H9 (cell line): ENCODE measurements at regions not wholly inside any gene's neighbourhood (a gene's known extent, or its start where the extent isn't known, plus 50 kb on each side); places are given as distances from the start of the nearest gene placed in this dataset.
A peak's percentile ranks its signal among the peaks of the same experiment; 100 is the strongest.
"Not testable (repeated sequence)": the region's sequence is repeated elsewhere in the genome, so short reads cannot be mapped to it uniquely, and the experiment has no call there.

Experiments used
- DNase-seq: peaks from one replicate; pipeline ENCODE4 v3.0.0-alpha.2; 2017
- H2AFZ ChIP-seq: one replicate; pipeline ENCODE4 v1.6.1; 2013; ENCODE audit warnings: mild to moderate bottlenecking, low read length, control low read depth, moderate library complexity
- H2AK5ac ChIP-seq: 2 replicates; pipeline ENCODE4 v1.6.1; 2013; ENCODE audit warnings: low read length, control low read depth, mixed read lengths; ENCODE audit not compliant: insufficient read length
- H2BK120ac ChIP-seq: one replicate; pipeline ENCODE4 v1.6.1; 2013; ENCODE audit warnings: low read depth, mild to moderate bottlenecking, low read length, control low read depth, inconsistent platforms; ENCODE audit not compliant: poor library complexity, severe bottlenecking
- H2BK12ac ChIP-seq: 2 replicates; pipeline ENCODE4 v1.6.1; 2013; ENCODE audit warnings: low read length, control low read depth, mixed read lengths, low read depth; ENCODE audit not compliant: insufficient read length
- H2BK15ac ChIP-seq: 2 replicates; pipeline ENCODE4 v1.6.1; 2013; ENCODE audit warnings: low read depth, low read length, control low read depth
- H2BK20ac ChIP-seq: one replicate; pipeline ENCODE4 v1.6.1; 2013; ENCODE audit warnings: low read depth, mild to moderate bottlenecking, low read length, control low read depth, inconsistent platforms; ENCODE audit not compliant: poor library complexity, severe bottlenecking
- H2BK5ac ChIP-seq: 2 replicates; pipeline ENCODE4 v1.6.1; 2013; ENCODE audit warnings: low read length, control low read depth, mixed read lengths; ENCODE audit not compliant: insufficient read length
- H3K14ac ChIP-seq: 2 replicates; pipeline ENCODE4 v1.6.1; 2013; ENCODE audit warnings: low read length, control low read depth; ENCODE audit not compliant: insufficient read depth
- H3K18ac ChIP-seq: 2 replicates; pipeline ENCODE4 v1.6.1; 2013; ENCODE audit warnings: low read depth, mild to moderate bottlenecking, mixed read lengths, low read length, control low read depth; ENCODE audit not compliant: insufficient read length
- H3K23ac ChIP-seq: 2 replicates; pipeline ENCODE4 v1.6.1; 2013; ENCODE audit warnings: low read length, control low read depth, mixed read lengths, low read depth; ENCODE audit not compliant: insufficient read length
- H3K23me2 ChIP-seq: 2 replicates; pipeline ENCODE4 v1.6.1; 2013; ENCODE audit warnings: low read depth, mild to moderate bottlenecking, mixed read lengths, low read length, control low read depth; ENCODE audit not compliant: insufficient read length, poor library complexity, severe bottlenecking
- H3K27ac ChIP-seq: 2 replicates; pipeline ENCODE4 v1.5.1; 2013; ENCODE audit warnings: low read length, control low read depth, mixed read lengths, low read depth; ENCODE audit not compliant: insufficient read length
- H3K27me3 ChIP-seq: 2 replicates; pipeline ENCODE4 v1.6.1; 2013; ENCODE audit warnings: low read length, control low read depth, inconsistent platforms; ENCODE audit not compliant: insufficient read depth
- H3K4ac ChIP-seq: 2 replicates; pipeline ENCODE4 v1.6.1; 2013; ENCODE audit warnings: low read depth, mild to moderate bottlenecking, control low read depth, inconsistent platforms, low read length, moderate library complexity
- H3K4me1 ChIP-seq: 2 replicates; pipeline ENCODE4 v1.6.1; 2013; ENCODE audit warnings: low read length, control low read depth, inconsistent platforms; ENCODE audit not compliant: insufficient read depth
- H3K4me2 ChIP-seq: 2 replicates; pipeline ENCODE4 v1.6.1; 2013; ENCODE audit warnings: low read length, control low read depth, mixed read lengths; ENCODE audit not compliant: insufficient read length, insufficient read depth
- H3K56ac ChIP-seq: 2 replicates; pipeline ENCODE4 v1.6.1; 2013; ENCODE audit warnings: low read depth, mild to moderate bottlenecking, mixed read lengths, low read length, control low read depth; ENCODE audit not compliant: insufficient read length
- H3K79me1 ChIP-seq: 2 replicates; pipeline ENCODE4 v1.6.1; 2013; ENCODE audit warnings: low read depth, mild to moderate bottlenecking, moderate library complexity, low read length, control low read depth, inconsistent platforms; ENCODE audit not compliant: insufficient read depth, poor library complexity, severe bottlenecking
- H3K79me2 ChIP-seq: 2 replicates; pipeline ENCODE4 v1.6.1; 2013; ENCODE audit warnings: low read length, control low read depth, inconsistent platforms; ENCODE audit not compliant: insufficient read depth
- H3K9ac ChIP-seq: 2 replicates; pipeline ENCODE4 v1.6.1; 2013; ENCODE audit warnings: low read length, control low read depth, mixed read lengths; ENCODE audit not compliant: insufficient read length; ENCODE audit errors: extremely low read depth
- H3K9me3 ChIP-seq: one replicate; pipeline ENCODE4 v1.6.1; 2013; ENCODE audit warnings: low read depth, low read length, inconsistent platforms; ENCODE audit not compliant: control insufficient read depth
- H3T11ph ChIP-seq: one replicate; pipeline ENCODE4 v1.6.1; 2013; ENCODE audit warnings: mild to moderate bottlenecking, low read length, control low read depth, inconsistent platforms
- H4K20me1 ChIP-seq: one replicate; pipeline ENCODE4 v1.6.1; 2013; ENCODE audit not compliant: control insufficient read depth, insufficient read length, insufficient read depth
- H4K5ac ChIP-seq: 2 replicates; pipeline ENCODE4 v1.6.1; 2013; ENCODE audit warnings: low read depth, mild to moderate bottlenecking, mixed read lengths, low read length, control low read depth; ENCODE audit not compliant: insufficient read length
- H4K8ac ChIP-seq: replicated peaks from 2 replicates; pipeline ENCODE4 v1.6.1; 2013; ENCODE audit warnings: low read length, control low read depth, mixed read lengths, low read depth; ENCODE audit not compliant: insufficient read length
- H4K91ac ChIP-seq: 2 replicates; pipeline ENCODE4 v1.6.1; 2013; ENCODE audit warnings: low read depth, mild to moderate bottlenecking, moderate library complexity, mixed read lengths, low read length, control low read depth; ENCODE audit not compliant: insufficient read length
- H3K27ac Mint-ChIP-seq, 3 experiments: 2 replicates in 2 of 3; 3 replicates in 1 of 3; pipeline ENCODE4 v1.8.0; 2020 to 2021; ENCODE audit warnings: mixed read lengths in 3 of 3, mild to moderate bottlenecking in 1 of 3, moderate library complexity in 1 of 3
- H3K27me3 Mint-ChIP-seq: 2 replicates; pipeline ENCODE4 v1.8.0; 2021; ENCODE audit warnings: low read depth, mild to moderate bottlenecking, moderate library complexity, mixed read lengths
- H3K36me3 Mint-ChIP-seq, 3 experiments: 2 replicates in 2 of 3; 3 replicates in 1 of 3; pipeline ENCODE4 v1.8.0; 2020 to 2021; ENCODE audit warnings: low read depth in 3 of 3, mixed read lengths in 3 of 3; ENCODE audit not compliant: insufficient read depth in 1 of 3
- H3K4me1 Mint-ChIP-seq, 2 experiments: 2 replicates each; pipeline ENCODE4 v1.8.0; 2020; ENCODE audit warnings: mixed read lengths in 2 of 2
- H3K4me3 Mint-ChIP-seq, 2 experiments: 2 replicates in 1 of 2; 3 replicates in 1 of 2; pipeline ENCODE4 v1.8.0; 2020 to 2021; ENCODE audit warnings: mild to moderate bottlenecking in 2 of 2, mixed read lengths in 2 of 2, moderate library complexity in 1 of 2
- H3K9me3 Mint-ChIP-seq, 2 experiments: 2 replicates in 1 of 2; 3 replicates in 1 of 2; pipeline ENCODE4 v1.8.0; 2020; ENCODE audit warnings: mild to moderate bottlenecking in 2 of 2, mixed read lengths in 2 of 2, moderate library complexity in 1 of 2
- WGBS: extraction: QIAGEN DNeasy Blood & Tissue Kit; methylation state at CpG from one replicate; pipeline ENCODE4 v1.1.7; 2013; ENCODE audit warnings: missing lambda C conversion rate, low lambda C conversion rate, mixed read lengths; ENCODE audit not compliant: insufficient read length; ENCODE audit errors: extremely low coverage; 5-methylcytosine and 5-hydroxymethylcytosine counted together
- TF ChIP-seq, protein P1 (sequence below): fragments of 200-600 bp; sonication (generic); conservative IDR thresholded peaks from 3 replicates; pipeline ENCODE4 v1.8.0; 2021; ENCODE audit warnings: antibody characterized with exemption, mild to moderate bottlenecking

DNA sequence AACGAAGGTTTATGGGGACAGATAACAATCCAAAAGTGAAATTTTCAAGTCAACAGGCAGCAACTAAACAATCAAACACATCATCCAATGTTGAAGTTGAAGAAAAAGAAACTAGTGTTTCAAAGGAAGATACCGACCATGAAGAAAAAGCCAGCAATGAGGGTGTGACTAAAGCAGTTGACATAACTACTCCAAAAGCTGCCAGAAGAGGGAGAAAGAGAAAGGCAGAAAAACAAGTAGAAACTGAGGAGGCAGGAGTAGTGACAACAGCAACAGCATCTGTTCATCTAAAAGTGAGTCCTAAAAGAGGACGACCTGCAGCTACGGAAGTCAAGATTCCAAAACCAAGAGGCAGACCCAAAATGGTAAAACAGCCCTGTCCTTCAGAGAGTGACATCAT is 145.1 kb upstream of the FREM1 start:
- not testable (repeated sequence) for H3K23ac ChIP-seq, H4K91ac ChIP-seq, DNase-seq, H3K27ac ChIP-seq, H2BK5ac ChIP-seq, H4K20me1 ChIP-seq, H4K5ac ChIP-seq, H3K9me3 Mint-ChIP-seq, H2BK12ac ChIP-seq, H3K56ac ChIP-seq, H2AK5ac ChIP-seq, H3K79me1 ChIP-seq, H3K23me2 ChIP-seq, H3K4me1 ChIP-seq, H3K4ac ChIP-seq, H3K27me3 Mint-ChIP-seq, H2BK20ac ChIP-seq, H3K4me2 ChIP-seq, H2AFZ ChIP-seq, H3K18ac ChIP-seq, H3T11ph ChIP-seq, H3K4me3 Mint-ChIP-seq, H3K14ac ChIP-seq, H2BK120ac ChIP-seq, H3K36me3 Mint-ChIP-seq, H3K9ac ChIP-seq, H2BK15ac ChIP-seq, H3K27me3 ChIP-seq, H3K27ac Mint-ChIP-seq, H4K8ac ChIP-seq, H3K9me3 ChIP-seq, H3K79me2 ChIP-seq, H3K4me1 Mint-ChIP-seq
- WGBS, result no CpG with 5 or more reads among the region's 4 CpGs
- TF ChIP-seq, protein P1, sequence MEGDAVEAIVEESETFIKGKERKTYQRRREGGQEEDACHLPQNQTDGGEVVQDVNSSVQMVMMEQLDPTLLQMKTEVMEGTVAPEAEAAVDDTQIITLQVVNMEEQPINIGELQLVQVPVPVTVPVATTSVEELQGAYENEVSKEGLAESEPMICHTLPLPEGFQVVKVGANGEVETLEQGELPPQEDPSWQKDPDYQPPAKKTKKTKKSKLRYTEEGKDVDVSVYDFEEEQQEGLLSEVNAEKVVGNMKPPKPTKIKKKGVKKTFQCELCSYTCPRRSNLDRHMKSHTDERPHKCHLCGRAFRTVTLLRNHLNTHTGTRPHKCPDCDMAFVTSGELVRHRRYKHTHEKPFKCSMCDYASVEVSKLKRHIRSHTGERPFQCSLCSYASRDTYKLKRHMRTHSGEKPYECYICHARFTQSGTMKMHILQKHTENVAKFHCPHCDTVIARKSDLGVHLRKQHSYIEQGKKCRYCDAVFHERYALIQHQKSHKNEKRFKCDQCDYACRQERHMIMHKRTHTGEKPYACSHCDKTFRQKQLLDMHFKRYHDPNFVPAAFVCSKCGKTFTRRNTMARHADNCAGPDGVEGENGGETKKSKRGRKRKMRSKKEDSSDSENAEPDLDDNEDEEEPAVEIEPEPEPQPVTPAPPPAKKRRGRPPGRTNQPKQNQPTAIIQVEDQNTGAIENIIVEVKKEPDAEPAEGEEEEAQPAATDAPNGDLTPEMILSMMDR, result peak; percentile 63
